ENCODE measurements at regions not wholly inside any gene's neighbourhood (a gene's known extent, or its start where the extent isn't known, plus 50 kb on each side); places are given as distances from the start of the nearest gene placed in this dataset.

DNA sequence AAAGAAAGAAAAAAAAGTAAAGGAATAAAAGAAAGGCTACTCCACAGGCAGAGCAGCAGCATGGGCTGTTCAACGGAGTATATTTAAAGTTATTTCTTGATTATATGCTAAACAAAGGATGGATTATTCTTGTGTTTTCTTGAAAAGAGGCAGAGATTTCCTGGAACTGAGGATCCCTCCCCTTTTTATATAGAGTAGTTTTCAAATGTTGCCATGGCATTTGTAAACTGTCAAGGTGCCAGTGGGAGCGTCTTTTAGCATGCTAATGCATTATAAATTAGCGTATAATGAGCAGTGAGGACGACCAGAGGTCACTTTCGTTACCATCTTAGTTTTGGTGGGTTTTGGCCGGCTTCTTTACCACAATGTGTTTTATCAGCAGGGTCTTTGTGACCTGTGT lies 383.0 kb downstream of the PCNX1 start:
- Mint-ChIP-seq H3K27ac (peak overlapping the region in 1 of 2 donors; percentile 92), H3K9me3 (no peaks in the 10 kb centered on the region), H3K27me3 (no peaks in the 10 kb centered on the region), H3K4me1 (ENCODE audit: low read depth in 2 of 2) (peaks cover 9 to 10% of the 10 kb centered on the region in 2 donors), H3K36me3 (ENCODE audit: insufficient read depth) (peaks cover 2% of the 10 kb centered on the region), H3K4me3 (no peak overlapping the region)
- ATAC-seq (replicated peaks) (no peak), DNase-seq (no peak)

DNA sequence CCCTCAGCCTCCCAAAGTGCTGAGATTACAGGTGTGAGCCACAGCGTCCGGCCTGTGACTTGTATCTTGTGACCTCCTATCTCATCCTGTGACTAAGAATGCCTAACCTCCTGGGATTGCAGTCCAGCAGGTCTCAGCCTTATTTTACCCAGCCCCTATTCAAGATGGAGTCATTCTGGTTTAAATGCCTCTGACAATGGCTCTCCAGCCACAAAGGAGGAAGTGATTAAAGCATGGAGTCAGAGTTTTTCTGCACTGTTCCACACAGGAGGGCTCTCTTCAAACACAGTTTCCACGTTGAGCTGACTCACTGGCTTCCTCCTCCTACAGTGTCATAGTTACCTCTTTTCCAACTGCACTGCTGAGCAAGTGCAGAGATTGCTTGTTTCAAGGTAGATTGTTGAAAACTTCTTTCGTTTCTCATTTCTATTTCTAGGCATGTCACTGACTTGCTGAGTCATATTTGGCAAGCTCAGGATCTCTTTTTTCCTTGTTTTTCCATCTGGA lies 383.8 kb downstream of the PCNX1 start:
- DNase-seq (no peak), ATAC-seq (replicated peaks) (peak; percentile 49)
- H3K27me3 Mint-ChIP-seq: no peaks in the 10 kb centered on the region
- no peaks in the 10 kb centered on the region for H3K9me3 Mint-ChIP-seq
- H3K27ac Mint-ChIP-seq: peak overlapping the region in 1 of 2 donors; percentile 92
- no peak overlapping the region for H3K4me3 Mint-ChIP-seq
- peaks cover 2% of the 10 kb centered on the region for H3K36me3 Mint-ChIP-seq (ENCODE audit: insufficient read depth)
- peaks cover 9 to 10% of the 10 kb centered on the region in 2 donors for H3K4me1 Mint-ChIP-seq (ENCODE audit: low read depth in 2 of 2)

DNA sequence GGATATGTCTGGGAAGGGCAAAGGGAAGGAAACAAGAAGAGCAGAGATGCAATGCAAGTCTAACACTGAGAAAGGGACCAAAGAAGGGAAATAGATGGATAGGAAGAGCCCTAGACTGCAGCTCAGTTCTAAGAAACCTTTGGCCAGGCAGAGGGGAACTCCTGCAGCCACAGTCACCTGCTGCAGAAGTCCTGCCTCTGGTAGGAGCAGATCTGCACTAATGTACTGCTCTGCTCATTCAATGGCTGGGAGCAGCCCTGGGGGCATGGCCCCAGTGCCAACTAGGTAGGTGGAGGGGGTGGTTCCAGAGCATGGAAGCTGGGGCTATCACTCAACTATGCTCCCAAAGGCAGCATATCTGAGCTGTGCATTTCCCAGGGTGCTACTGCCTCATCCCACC lies 388.9 kb downstream of the PCNX1 start:
- Mint-ChIP-seq H3K9me3 (no peaks in the 10 kb centered on the region), H3K4me3 (no peak overlapping the region), H3K27me3 (no peaks in the 10 kb centered on the region), H3K4me1 (ENCODE audit: low read depth in 2 of 2) (peaks cover 0 to under 1% of the 10 kb centered on the region in 2 donors), H3K27ac (no peak overlapping the region), H3K36me3 (ENCODE audit: insufficient read depth) (no peaks in the 10 kb centered on the region)
- DNase-seq: no peak
- ATAC-seq (replicated peaks): no peak

DNA sequence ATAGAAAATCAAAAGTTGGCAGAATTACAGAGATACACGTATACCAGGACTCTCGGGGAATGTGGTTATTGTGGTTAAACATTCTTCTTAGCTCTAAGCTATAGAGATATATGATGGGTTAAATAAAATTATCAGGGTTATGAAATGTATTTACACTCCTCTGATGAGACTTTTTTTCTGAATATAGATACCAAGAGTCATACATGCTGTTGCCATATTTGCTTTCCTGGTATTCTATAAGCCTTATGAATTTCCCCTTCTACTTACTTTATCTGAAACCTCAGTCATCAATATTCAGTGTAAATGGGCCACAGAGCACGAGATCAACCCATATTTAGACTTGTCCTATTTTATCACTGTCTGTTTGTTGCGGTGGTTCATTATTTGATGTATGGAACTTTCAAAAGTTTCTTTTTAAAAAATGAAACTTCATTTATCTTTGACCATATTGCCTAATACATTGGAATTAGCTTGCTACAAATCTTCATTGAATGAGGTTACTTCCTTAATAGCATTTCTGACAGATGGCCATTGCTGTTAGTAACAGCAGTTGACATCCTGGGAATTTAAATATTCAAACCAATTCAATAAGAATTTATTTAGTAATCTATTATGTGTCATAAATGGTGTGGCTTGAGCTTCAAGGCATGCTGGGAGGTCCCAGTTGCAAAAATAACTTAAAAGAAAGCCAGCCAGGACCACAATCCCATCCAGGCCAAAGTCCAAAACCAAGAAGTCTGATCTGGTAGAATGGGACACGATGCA lies 393.5 kb downstream of the PCNX1 start:
- H3K27ac Mint-ChIP-seq: peak overlapping the region in 1 of 2 donors; percentile 15
- DNase-seq: no peak
- no peaks in the 10 kb centered on the region for H3K4me1 Mint-ChIP-seq (ENCODE audit: low read depth in 2 of 2)
- peaks cover 4 to 10% of the 10 kb centered on the region in 2 donors for H3K27me3 Mint-ChIP-seq
- ATAC-seq (replicated peaks): peak; percentile 26
- no peaks in the 10 kb centered on the region for H3K36me3 Mint-ChIP-seq (ENCODE audit: insufficient read depth)
- H3K4me3 Mint-ChIP-seq: no peak overlapping the region
- peaks cover 0 to 5% of the 10 kb centered on the region in 2 donors for H3K9me3 Mint-ChIP-seq

DNA sequence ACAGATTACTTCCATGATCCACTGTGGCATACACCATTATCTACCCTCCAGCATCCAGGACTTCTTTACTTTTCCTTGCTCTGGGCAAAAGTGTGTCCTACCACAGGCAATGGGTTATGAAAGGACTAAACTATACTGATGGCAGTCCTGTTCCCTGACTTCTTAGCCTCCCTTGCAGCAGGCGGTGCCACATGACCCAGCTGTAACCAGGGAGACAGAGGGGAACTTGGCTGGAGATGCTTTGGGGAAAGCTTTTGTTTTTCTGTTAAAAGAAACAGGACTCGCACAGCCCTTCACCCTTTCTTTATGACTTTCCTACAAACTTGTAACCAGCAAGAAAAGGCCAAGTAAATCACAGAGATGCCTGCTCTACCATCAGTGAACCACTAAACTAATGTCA lies 394.4 kb downstream of the PCNX1 start:
- DNase-seq (no peak), ATAC-seq (replicated peaks) (no peak)
- H3K36me3 Mint-ChIP-seq (ENCODE audit: insufficient read depth): no peaks in the 10 kb centered on the region
- no peak overlapping the region for H3K27ac Mint-ChIP-seq
- H3K9me3 Mint-ChIP-seq: peaks cover 0 to 5% of the 10 kb centered on the region in 2 donors
- H3K4me3 Mint-ChIP-seq: no peak overlapping the region
- peaks cover 4 to 12% of the 10 kb centered on the region in 2 donors for H3K27me3 Mint-ChIP-seq
- H3K4me1 Mint-ChIP-seq (ENCODE audit: low read depth in 2 of 2): no peaks in the 10 kb centered on the region

DNA sequence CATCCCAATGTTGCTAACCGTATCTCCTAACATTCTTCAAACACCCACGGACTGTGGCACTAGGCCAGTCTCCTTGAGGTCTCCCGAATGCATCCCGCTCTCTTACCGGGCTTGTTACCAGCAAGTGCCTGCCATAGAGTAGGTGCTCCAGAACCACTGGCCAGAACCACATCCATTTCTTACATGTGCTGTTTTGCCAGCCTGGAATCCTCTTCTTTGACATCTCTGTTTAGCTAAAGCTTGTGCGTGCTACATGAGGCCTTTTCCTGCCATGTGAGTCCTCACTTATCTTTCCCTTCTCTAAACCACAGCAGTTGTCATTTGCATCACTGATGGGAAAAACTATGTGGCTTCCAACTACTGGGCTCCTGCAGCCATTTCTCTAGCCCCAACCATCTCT lies 397.4 kb downstream of the PCNX1 start:
- no peak overlapping the region for H3K4me3 Mint-ChIP-seq
- no peaks in the 10 kb centered on the region for H3K4me1 Mint-ChIP-seq (ENCODE audit: low read depth in 2 of 2)
- no peak for ATAC-seq (replicated peaks)
- H3K36me3 Mint-ChIP-seq (ENCODE audit: insufficient read depth): no peaks in the 10 kb centered on the region
- peaks cover 20 to 32% of the 10 kb centered on the region in 2 donors for H3K27me3 Mint-ChIP-seq
- no peak overlapping the region for H3K27ac Mint-ChIP-seq
- DNase-seq: no peak
- H3K9me3 Mint-ChIP-seq: peaks cover 0 to 5% of the 10 kb centered on the region in 2 donors

DNA sequence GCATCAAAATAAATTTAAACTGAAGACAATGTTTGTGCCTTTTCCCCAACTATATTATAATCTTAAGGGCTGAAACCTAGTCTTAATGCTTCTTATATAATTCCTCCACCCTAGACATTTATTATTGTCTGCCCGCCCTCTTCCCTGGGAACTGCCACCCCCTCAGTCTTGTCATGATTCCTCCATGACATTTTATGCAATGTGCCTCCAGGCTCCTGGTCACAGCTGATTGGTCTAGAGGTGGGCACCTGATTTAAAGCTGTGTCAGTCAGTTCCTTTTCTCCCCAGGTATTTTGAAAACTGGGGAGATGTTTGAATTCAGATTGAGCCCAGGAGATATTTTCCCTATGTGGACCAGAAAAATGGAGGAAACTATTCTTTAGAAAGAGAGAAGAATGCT lies 401.4 kb downstream of the PCNX1 start:
- Mint-ChIP-seq H3K9me3 (peaks cover 0 to 5% of the 10 kb centered on the region in 2 donors), H3K4me3 (no peak overlapping the region), H3K27me3 (peaks cover 28 to 41% of the 10 kb centered on the region in 2 donors), H3K27ac (no peak overlapping the region), H3K4me1 (ENCODE audit: low read depth in 2 of 2) (no peaks in the 10 kb centered on the region), H3K36me3 (ENCODE audit: insufficient read depth) (no peaks in the 10 kb centered on the region)
- DNase-seq: no peak
- no peak for ATAC-seq (replicated peaks)

DNA sequence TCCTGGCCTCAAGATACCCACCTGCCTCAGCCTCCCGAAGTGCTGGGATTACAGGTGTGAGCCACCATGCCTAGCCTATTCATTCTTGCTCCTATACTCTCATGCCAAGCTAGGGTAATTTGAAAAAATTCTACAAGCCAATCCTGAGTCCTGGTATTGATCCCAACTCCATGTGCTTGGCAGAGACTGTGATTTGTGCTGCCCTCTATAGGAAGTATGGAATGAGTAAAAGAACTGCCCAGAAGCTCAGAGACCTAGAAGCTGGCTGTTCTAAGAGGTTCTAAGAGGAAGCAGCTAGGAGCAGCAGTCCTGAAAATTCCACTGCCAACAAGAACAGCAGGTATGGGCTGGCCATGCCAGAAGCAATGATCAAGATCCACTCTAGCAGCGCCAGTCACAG lies 402.5 kb downstream of the PCNX1 start:
- Mint-ChIP-seq H3K36me3 (ENCODE audit: insufficient read depth) (no peaks in the 10 kb centered on the region), H3K27me3 (peaks cover 28 to 38% of the 10 kb centered on the region in 2 donors), H3K27ac (no peak overlapping the region), H3K4me1 (ENCODE audit: low read depth in 2 of 2) (no peaks in the 10 kb centered on the region), H3K4me3 (no peak overlapping the region), H3K9me3 (peaks cover 0 to 3% of the 10 kb centered on the region in 2 donors)
- DNase-seq (no peak), ATAC-seq (replicated peaks) (no peak)

DNA sequence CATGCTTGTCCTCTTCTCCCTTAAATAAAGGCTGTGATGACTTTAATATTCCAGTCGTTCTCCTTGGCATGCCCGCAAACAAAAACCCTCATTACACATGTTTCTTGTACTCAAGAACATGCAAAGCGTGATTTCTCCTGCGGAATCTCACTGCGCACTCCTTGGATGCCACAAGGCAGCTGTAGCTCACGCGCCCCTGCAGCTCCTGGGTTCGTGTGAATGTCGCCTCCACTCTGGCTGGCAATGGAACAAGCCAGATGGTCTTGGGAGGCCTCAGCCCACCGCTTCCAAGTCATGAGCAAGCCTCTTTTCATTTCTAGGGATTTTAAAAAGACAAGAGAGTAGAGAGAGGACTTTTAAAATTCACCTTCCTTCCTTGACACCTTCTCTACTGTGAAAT lies 403.8 kb downstream of the PCNX1 start:
- no peak for ATAC-seq (replicated peaks)
- peaks cover 24 to 31% of the 10 kb centered on the region in 2 donors for H3K27me3 Mint-ChIP-seq
- H3K9me3 Mint-ChIP-seq: no peaks in the 10 kb centered on the region
- no peak overlapping the region for H3K27ac Mint-ChIP-seq
- H3K36me3 Mint-ChIP-seq (ENCODE audit: insufficient read depth): no peaks in the 10 kb centered on the region
- H3K4me3 Mint-ChIP-seq: no peak overlapping the region
- DNase-seq: no peak
- H3K4me1 Mint-ChIP-seq (ENCODE audit: low read depth in 2 of 2): no peaks in the 10 kb centered on the region

DNA sequence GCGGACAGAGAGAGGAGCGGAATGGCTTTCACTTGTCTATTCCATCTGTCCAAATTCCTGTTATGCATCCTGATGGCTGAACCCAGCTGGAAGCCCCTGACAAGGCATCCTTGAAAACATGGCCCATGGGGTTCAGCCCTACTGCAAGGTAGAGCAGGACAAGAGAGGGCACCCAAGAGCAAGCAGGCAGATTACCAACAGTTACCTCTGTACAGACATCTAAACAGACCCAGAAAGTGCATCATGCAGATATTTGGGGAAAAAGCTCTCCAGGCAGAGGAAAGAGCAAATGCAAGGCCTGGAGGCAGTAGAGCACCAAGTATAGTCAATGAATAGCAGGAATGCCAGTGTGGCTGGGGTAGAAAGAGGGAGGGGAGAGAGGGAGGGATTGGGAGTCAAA lies 407.5 kb downstream of the PCNX1 start:
- Mint-ChIP-seq H3K9me3 (no peaks in the 10 kb centered on the region), H3K36me3 (ENCODE audit: insufficient read depth) (peaks cover 4% of the 10 kb centered on the region), H3K4me3 (no peak overlapping the region), H3K27me3 (peaks cover 8% of the 10 kb centered on the region in 2 donors), H3K4me1 (ENCODE audit: low read depth in 2 of 2) (peaks cover 4% of the 10 kb centered on the region in 2 donors), H3K27ac (no peak overlapping the region)
- ATAC-seq (replicated peaks): no peak
- no peak for DNase-seq

DNA sequence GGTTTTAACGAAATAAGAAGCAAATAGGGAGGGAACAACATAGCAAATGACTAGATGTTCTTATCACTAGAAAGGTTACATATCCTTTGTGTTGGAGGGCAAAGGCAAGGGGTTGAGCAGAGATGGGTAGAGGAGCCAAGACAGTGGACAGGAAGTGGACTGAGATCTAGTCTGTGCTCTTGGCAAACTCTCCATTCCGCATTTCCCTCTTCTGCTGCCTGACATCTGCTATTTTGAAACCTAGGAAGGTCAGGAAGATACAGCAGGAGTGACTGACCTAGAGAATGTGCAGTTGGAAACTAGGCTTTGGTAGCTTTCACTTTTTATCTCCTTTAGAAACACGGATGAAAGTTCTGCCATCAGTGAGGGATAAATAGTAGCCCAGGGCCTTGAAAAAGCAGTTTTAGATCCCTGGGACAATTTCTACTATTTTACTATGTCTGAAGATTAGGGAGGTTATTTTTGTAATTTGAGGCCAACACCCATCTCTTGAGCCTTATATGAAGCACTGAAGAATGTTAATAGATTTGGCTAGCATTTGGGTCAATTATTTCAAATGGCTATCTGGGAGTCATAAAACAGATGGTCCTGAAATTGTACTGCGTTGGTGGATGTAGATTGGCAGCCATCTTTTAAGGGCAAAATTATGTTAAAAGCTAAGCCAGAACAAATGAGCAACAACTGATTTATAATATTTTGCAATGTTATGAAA lies 410.3 kb downstream of the PCNX1 start:
- Mint-ChIP-seq H3K4me3 (no peak overlapping the region), H3K27me3 (no peaks in the 10 kb centered on the region), H3K27ac (no peak overlapping the region), H3K4me1 (ENCODE audit: low read depth in 2 of 2) (peaks cover 12 to 20% of the 10 kb centered on the region in 2 donors), H3K36me3 (ENCODE audit: insufficient read depth) (peaks cover 25% of the 10 kb centered on the region), H3K9me3 (no peaks in the 10 kb centered on the region)
- ATAC-seq (replicated peaks): no peak
- DNase-seq: no peak

DNA sequence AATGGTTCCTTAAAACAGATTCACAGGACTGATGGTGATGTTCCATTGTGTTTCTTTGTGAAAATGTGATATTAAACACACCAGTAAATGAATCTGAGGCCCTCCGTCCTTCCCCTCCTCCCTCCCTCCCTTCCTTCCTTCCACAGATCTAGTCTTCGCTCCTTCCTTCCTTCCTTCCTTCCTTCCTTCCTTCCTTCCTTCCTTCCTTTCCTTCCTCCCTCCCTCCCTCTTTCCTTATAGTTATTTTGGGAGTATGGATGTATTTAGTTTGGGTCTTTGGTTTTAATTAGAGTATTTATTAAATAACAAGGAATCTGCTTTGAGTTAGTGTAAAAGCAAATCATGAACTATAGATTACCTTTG lies 410.8 kb downstream of the PCNX1 start:
- Mint-ChIP-seq H3K4me3 (no peak overlapping the region), H3K4me1 (ENCODE audit: low read depth in 2 of 2) (peaks cover 17 to 25% of the 10 kb centered on the region in 2 donors)

DNA sequence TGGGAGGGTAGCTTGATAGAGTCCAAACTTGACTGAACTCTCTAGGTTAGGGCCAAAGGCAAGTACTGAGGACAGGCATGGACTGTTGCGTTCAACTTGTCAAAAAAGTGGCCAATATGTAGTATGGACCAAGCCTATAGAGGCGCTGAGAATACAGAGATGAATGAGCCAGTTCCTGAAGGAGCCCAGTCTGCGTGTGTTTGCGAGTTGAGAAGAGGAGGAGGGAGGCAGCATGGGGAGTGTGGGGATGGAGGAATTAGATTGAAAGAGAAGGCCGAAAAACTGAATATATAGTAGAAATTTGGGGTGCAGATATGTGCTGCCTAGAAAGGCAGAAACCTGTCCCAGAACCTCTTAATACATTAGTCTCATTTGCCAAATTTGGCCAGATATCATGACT lies 412.4 kb downstream of the PCNX1 start:
- Mint-ChIP-seq H3K27ac (peak overlapping the region; percentile 96 to 98), H3K4me1 (ENCODE audit: low read depth in 2 of 2) (peaks cover 25 to 37% of the 10 kb centered on the region in 2 donors), H3K4me3 (peak overlapping the region; percentile 93 to 95), H3K9me3 (no peaks in the 10 kb centered on the region), H3K36me3 (ENCODE audit: insufficient read depth) (peaks cover 25% of the 10 kb centered on the region), H3K27me3 (no peaks in the 10 kb centered on the region)
- peak in 1 of 3 experiments; percentile 6 for DNase-seq
- ATAC-seq (replicated peaks): no peak

More for the DNA sequence above, 410.8 kb downstream of the PCNX1 start:
- H3K9me3 Mint-ChIP-seq: no peaks in the 10 kb centered on the region
- peaks cover 25% of the 10 kb centered on the region for H3K36me3 Mint-ChIP-seq (ENCODE audit: insufficient read depth)
- DNase-seq (no peak), ATAC-seq (replicated peaks) (no peak)
- no peak overlapping the region for H3K27ac Mint-ChIP-seq
- H3K27me3 Mint-ChIP-seq: no peaks in the 10 kb centered on the region

Data from effector memory CD8-positive, alpha-beta T cell (primary cell).